MCF 10A (cell line): ENCODE measurements at regions not wholly inside any gene's neighbourhood (a gene's known extent, or its start where the extent isn't known, plus 50 kb on each side); places are given as distances from the start of the nearest gene placed in this dataset.

Experiments used
- BruUV-seq: library from RNA; stranded (reverse); fragments of 400-500 nt; replicated peaks from 2 replicates; lab custom pipeline; 2021; lab: Mats Ljungman, UMichigan
- CTCF ChIA-PET: fragments of 300-600 bp; sonication (Branson Sonifier 250); formaldehyde crosslinking; extraction: SDS; loops from one replicate; lab custom pipeline; 2021; ENCODE audit warnings: antibody characterized with exemption, inconsistent platforms; lab: Yijun Ruan, JAX
- POLR2A ChIA-PET: fragments of 300-600, 350-650 bp; sonication (Branson Sonifier 250); formaldehyde crosslinking; extraction: SDS; loops from one replicate; lab custom pipeline; 2020; ENCODE audit warnings: antibody characterized with exemption, inconsistent platforms; lab: Yijun Ruan, JAX
- DNase-seq: peaks from one replicate; pipeline ENCODE4 v3.0.0-alpha.2; 2018; ENCODE audit not compliant: unreplicated experiment
- H3K27ac Mint-ChIP-seq: one replicate; pipeline ENCODE4 v1.8.0; 2022; ENCODE audit warnings: mild to moderate bottlenecking, low read depth, mixed read lengths; ENCODE audit not compliant: unreplicated experiment
- H3K27me3 Mint-ChIP-seq: one replicate; pipeline ENCODE4 v1.8.0; 2022; ENCODE audit warnings: mixed read lengths; ENCODE audit not compliant: insufficient read depth, unreplicated experiment
- H3K36me3 Mint-ChIP-seq: one replicate; pipeline ENCODE4 v1.8.0; 2022; ENCODE audit warnings: mild to moderate bottlenecking, moderate library complexity, mixed read lengths; ENCODE audit not compliant: insufficient read depth, unreplicated experiment
- H3K4me1 Mint-ChIP-seq: one replicate; pipeline ENCODE4 v1.8.0; 2022; ENCODE audit warnings: mixed read lengths; ENCODE audit not compliant: insufficient read depth, unreplicated experiment
- H3K4me3 Mint-ChIP-seq: one replicate; pipeline ENCODE4 v1.8.0; 2022; ENCODE audit warnings: mild to moderate bottlenecking, moderate library complexity, mixed read lengths; ENCODE audit not compliant: unreplicated experiment
- H3K9me3 Mint-ChIP-seq: one replicate; pipeline ENCODE4 v1.8.0; 2022; ENCODE audit warnings: mixed read lengths; ENCODE audit not compliant: unreplicated experiment
- CTCF ChIP-seq: fragments of 200-600 bp; IDR thresholded peaks from one replicate; pipeline ENCODE4 v1.8.0; 2022; ENCODE audit warnings: antibody characterized with exemption, mild to moderate bottlenecking; ENCODE audit not compliant: unreplicated experiment
- intact Hi-C: fragments of 100-400 bp; cut with micrococcal nuclease; formaldehyde crosslinking; loops from 2 replicates; pipeline ENCODE4 v1.14.1; 2022

DNA sequence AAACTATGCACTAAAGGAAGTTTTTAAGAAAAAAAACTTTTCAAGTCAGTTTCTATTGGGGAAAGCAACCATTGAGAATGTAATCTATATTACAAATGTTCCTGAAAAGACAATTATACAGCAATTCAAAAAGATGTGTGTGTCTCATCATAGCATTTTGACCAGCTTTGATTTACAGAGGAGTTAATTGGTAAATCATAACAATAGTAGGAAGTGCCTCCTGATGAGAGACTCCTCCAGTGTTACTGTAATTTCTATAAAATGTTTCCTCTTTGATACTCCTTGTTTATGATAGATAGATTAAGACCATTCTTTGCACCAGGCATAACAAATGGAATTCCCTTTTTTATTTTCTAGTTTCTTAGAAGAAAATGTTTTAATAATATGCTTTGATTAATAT, 249.9 kb downstream of the CALCRL start:
- no peak for DNase-seq
- no peak for TF ChIP-seq CTCF
- H3K36me3 Mint-ChIP-seq: no peaks in the 10 kb centered on the region
- BruUV-seq: no TSS peak
- CTCF ChIA-PET: no interaction called here
- H3K27ac Mint-ChIP-seq: no peak overlapping the region
- H3K4me1 Mint-ChIP-seq: no peaks in the 10 kb centered on the region
- POLR2A ChIA-PET: no interaction called here
- no peaks in the 10 kb centered on the region for H3K27me3 Mint-ChIP-seq
- H3K4me3 Mint-ChIP-seq: no peak overlapping the region
- no peaks in the 10 kb centered on the region for H3K9me3 Mint-ChIP-seq
- intact Hi-C loops: no loop called here

- H3K4me1 Mint-ChIP-seq: no peaks in the 10 kb centered on the region
- H3K27me3 Mint-ChIP-seq: no peaks in the 10 kb centered on the region
- BruUV-seq: no TSS peak
- TF ChIP-seq CTCF: no peak
- ChIA-PET CTCF (interaction anchor here (1.6 kb wide), 1 partner anchor 57 kb away, joined by 3 read pairs; no protein-coding TSS in a partner anchor), POLR2A (interaction anchor here (0.6 kb wide), 1 partner anchor 10 kb away, joined by 4 read pairs; no protein-coding TSS in a partner anchor)
- no peak overlapping the region for H3K27ac Mint-ChIP-seq
- no peaks in the 10 kb centered on the region for H3K36me3 Mint-ChIP-seq
- no peak overlapping the region for H3K4me3 Mint-ChIP-seq
- intact Hi-C loops: no loop called here
- no peaks in the 10 kb centered on the region for H3K9me3 Mint-ChIP-seq
- DNase-seq: no peak
These were observed 254.0 kb downstream of the CALCRL start for GRCh38 chr2:187194049-187194448.

GRCh38 chr2:187188783-187189631, 259.0 kb downstream of the CALCRL start:
- Mint-ChIP-seq H3K4me3 (no peak overlapping the region), H3K4me1 (no peaks in the 10 kb centered on the region), H3K9me3 (no peaks in the 10 kb centered on the region), H3K27ac (no peak overlapping the region), H3K27me3 (no peaks in the 10 kb centered on the region), H3K36me3 (no peaks in the 10 kb centered on the region)
- no peak for TF ChIP-seq CTCF
- POLR2A ChIA-PET: no interaction called here
- CTCF ChIA-PET: interaction anchor here (0.6 kb wide), 1 partner anchor 11 kb away, joined by 3 read pairs; no protein-coding TSS in a partner anchor
- DNase-seq: no peak
- intact Hi-C loops: no loop called here
- no TSS peak for BruUV-seq

- no TSS peak for BruUV-seq
- Mint-ChIP-seq H3K4me3 (no peak overlapping the region), H3K4me1 (no peaks in the 10 kb centered on the region), H3K27ac (no peak overlapping the region), H3K9me3 (peaks cover 5% of the 10 kb centered on the region), H3K27me3 (no peaks in the 10 kb centered on the region), H3K36me3 (no peaks in the 10 kb centered on the region)
- POLR2A ChIA-PET: no interaction called here
- no peak for DNase-seq
- intact Hi-C loops: no loop called here
- TF ChIP-seq CTCF: no peak
- CTCF ChIA-PET: no interaction called here
These were observed 260.5 kb downstream of the CALCRL start for GRCh38 chr2:187187519-187187918.
